Smooth muscle cell (in vitro differentiated cells): ENCODE measurements at regions not wholly inside any gene's neighbourhood (a gene's known extent, or its start where the extent isn't known, plus 50 kb on each side); places are given as distances from the start of the nearest gene placed in this dataset.
"Not testable (repeated sequence)": the region's sequence is repeated elsewhere in the genome, so short reads cannot be mapped to it uniquely, and the experiment has no call there.

Experiments
- DNase-seq: peaks from one replicate; lab custom pipeline; 2025; ENCODE audit not compliant: unreplicated experiment; lab: John Stamatoyannopoulos, UW
- H2AFZ ChIP-seq: fragments of 200-600 bp; sonication (generic); 2 replicates; pipeline ENCODE4 v1.6.0; 2016; ENCODE audit warnings: antibody characterized with exemption, low read depth, mild to moderate bottlenecking
- H3F3A ChIP-seq: fragments of 200-600 bp; sonication (generic); 2 replicates; pipeline ENCODE4 v1.6.0; 2017; ENCODE audit warnings: antibody characterized with exemption, low read depth
- H3K27ac ChIP-seq: fragments of 200-600 bp; sonication (generic); 2 replicates; pipeline ENCODE4 v1.5.1; 2016; ENCODE audit warnings: low read depth, mild to moderate bottlenecking
- H3K27me3 ChIP-seq: fragments of 200-600 bp; sonication (generic); 2 replicates; pipeline ENCODE4 v1.6.1; 2016; ENCODE audit warnings: low read depth, mild to moderate bottlenecking
- H3K36me3 ChIP-seq: fragments of 200-600 bp; sonication (generic); 2 replicates; pipeline ENCODE4 v1.5.1; 2016; ENCODE audit warnings: low read depth
- H3K4me1 ChIP-seq: fragments of 200-600 bp; sonication (generic); 2 replicates; pipeline ENCODE4 v1.5.1; 2016; ENCODE audit warnings: low read depth
- H3K4me2 ChIP-seq: fragments of 200-600 bp; sonication (generic); 2 replicates; pipeline ENCODE4 v1.6.0; 2016; ENCODE audit warnings: mild to moderate bottlenecking
- H3K4me3 ChIP-seq: fragments of 200-600 bp; sonication (generic); 2 replicates; pipeline ENCODE4 v1.5.1; 2016; ENCODE audit warnings: mild to moderate bottlenecking
- H3K79me2 ChIP-seq: fragments of 200-600 bp; sonication (generic); 2 replicates; pipeline ENCODE4 v1.6.0; 2016; ENCODE audit warnings: low read depth, mild to moderate bottlenecking
- H3K9ac ChIP-seq: fragments of 200-600 bp; sonication (generic); 2 replicates; pipeline ENCODE4 v1.6.0; 2016; ENCODE audit warnings: low read depth
- H3K9me3 ChIP-seq: fragments of 200-600 bp; sonication (generic); replicated peaks from 2 replicates; pipeline ENCODE4 v1.5.1; 2016; ENCODE audit warnings: low read depth
- H4K20me1 ChIP-seq: fragments of 200-600 bp; sonication (generic); 2 replicates; pipeline ENCODE4 v1.6.0; 2016; ENCODE audit warnings: low read depth
- CTCF ChIP-seq: fragments of 200-600 bp; sonication (generic); IDR thresholded peaks from 2 replicates; pipeline ENCODE4 v1.5.1; 2017; ENCODE audit warnings: borderline replicate concordance, mild to moderate bottlenecking, antibody characterized with exemption; ENCODE audit not compliant: insufficient read depth, poor library complexity, severe bottlenecking
- WGBS: methylation state at CpG from one replicate; pipeline ENCODE4 v1.1.7; 2016; ENCODE audit warnings: low lambda C conversion rate; 5-methylcytosine and 5-hydroxymethylcytosine counted together

GRCh38 chrX:66766318-66766717, 127.4 kb upstream of the EDA2R start:
- no peak overlapping the region for H3K4me2 ChIP-seq
- no peak overlapping the region for H3K27ac ChIP-seq
- no peak overlapping the region for H3K9ac ChIP-seq
- no peaks in the 10 kb centered on the region for H3K9me3 ChIP-seq
- no peaks in the 10 kb centered on the region for H3K27me3 ChIP-seq
- no peak overlapping the region for H3K4me3 ChIP-seq
- no peaks in the 10 kb centered on the region for H3F3A ChIP-seq
- H3K79me2 ChIP-seq, result no peaks in the 10 kb centered on the region
- no peak overlapping the region for H2AFZ ChIP-seq
- no peaks in the 10 kb centered on the region for H4K20me1 ChIP-seq
- 81% methylated on average over 3 of the region's 3 CpGs for WGBS
- DNase-seq, result no peak
- no peaks in the 10 kb centered on the region for H3K36me3 ChIP-seq
- no peaks in the 10 kb centered on the region for H3K4me1 ChIP-seq
- TF ChIP-seq CTCF, result no peak

- WGBS, result 71% methylated on average over 1 of the region's 1 CpG
- no peak overlapping the region for H3K4me3 ChIP-seq
- H3K9ac ChIP-seq, result no peak overlapping the region
- DNase-seq, result no peak
- H3K27ac ChIP-seq, result no peak overlapping the region
- no peaks in the 10 kb centered on the region for H3K27me3 ChIP-seq
- H3K79me2 ChIP-seq, result no peaks in the 10 kb centered on the region
- H4K20me1 ChIP-seq, result no peaks in the 10 kb centered on the region
- H3F3A ChIP-seq, result no peaks in the 10 kb centered on the region
- TF ChIP-seq CTCF, result peak; percentile 31
- no peak overlapping the region for H2AFZ ChIP-seq
- no peaks in the 10 kb centered on the region for H3K36me3 ChIP-seq
- H3K4me1 ChIP-seq, result no peaks in the 10 kb centered on the region
- no peaks in the 10 kb centered on the region for H3K9me3 ChIP-seq
- H3K4me2 ChIP-seq, result no peak overlapping the region
Measured at GRCh38 chrX:66760651-66761050, 121.8 kb upstream of the EDA2R start.

GRCh38 chrX:66756717-66757116, 117.8 kb upstream of the EDA2R start:
- H3K27ac ChIP-seq, result no peak overlapping the region
- H3K36me3 ChIP-seq, result no peaks in the 10 kb centered on the region
- no peaks in the 10 kb centered on the region for H3K4me1 ChIP-seq
- H3K4me2 ChIP-seq, result no peak overlapping the region
- H4K20me1 ChIP-seq, result no peaks in the 10 kb centered on the region
- no peaks in the 10 kb centered on the region for H3K9me3 ChIP-seq
- no peak overlapping the region for H3K9ac ChIP-seq
- H3K79me2 ChIP-seq, result no peaks in the 10 kb centered on the region
- no peak for DNase-seq
- H3K27me3 ChIP-seq, result no peaks in the 10 kb centered on the region
- H3K4me3 ChIP-seq, result no peak overlapping the region
- no peak for TF ChIP-seq CTCF
- H2AFZ ChIP-seq, result no peak overlapping the region
- H3F3A ChIP-seq, result no peaks in the 10 kb centered on the region
- WGBS, result 54% methylated on average over 1 of the region's 1 CpG

GRCh38 chrX:66751136-66751782, 112.4 kb upstream of the EDA2R start:
- H3K4me2 ChIP-seq, result no peak overlapping the region
- H3K9ac ChIP-seq, result no peak overlapping the region
- H3K4me1 ChIP-seq, result no peaks in the 10 kb centered on the region
- H3K27ac ChIP-seq, result no peak overlapping the region
- no peaks in the 10 kb centered on the region for H3K79me2 ChIP-seq
- no peak for DNase-seq
- H3K27me3 ChIP-seq, result no peaks in the 10 kb centered on the region
- H3K9me3 ChIP-seq, result no peaks in the 10 kb centered on the region
- no peak overlapping the region for H3K4me3 ChIP-seq
- no peak for TF ChIP-seq CTCF
- no peaks in the 10 kb centered on the region for H3K36me3 ChIP-seq
- H4K20me1 ChIP-seq, result no peaks in the 10 kb centered on the region
- H2AFZ ChIP-seq, result no peak overlapping the region
- 45% methylated on average over 2 of the region's 2 CpGs for WGBS
- no peaks in the 10 kb centered on the region for H3F3A ChIP-seq

GRCh38 chrX:66744519-66744918, 105.6 kb upstream of the EDA2R start:
- H3K9me3 ChIP-seq, H3K36me3 ChIP-seq, H3F3A ChIP-seq, H3K4me3 ChIP-seq, H3K79me2 ChIP-seq, H3K4me1 ChIP-seq, H3K4me2 ChIP-seq, H2AFZ ChIP-seq, H3K27ac ChIP-seq, DNase-seq, H4K20me1 ChIP-seq, H3K9ac ChIP-seq, H3K27me3 ChIP-seq: not testable (repeated sequence)
- WGBS, result 69% methylated on average over 1 of the region's 1 CpG
